ENCODE measurements at regions not wholly inside any gene's neighbourhood (a gene's known extent, or its start where the extent isn't known, plus 50 kb on each side); places are given as distances from the start of the nearest gene placed in this dataset.

GRCh38 chr20:40314278-40314677 is 374.8 kb downstream of the MAFB start:
- H3K27ac ChIP-seq, result no peak overlapping the region; the same call in 1 of the 2 replicates
- no peak for TF ChIP-seq CTCF (conservative IDR thresholded peaks at IDR 0.05)

- TF ChIP-seq CTCF (conservative IDR thresholded peaks at IDR 0.05), result no peak
- H3K27ac ChIP-seq, result no peak overlapping the region
Measured at GRCh38 chr20:40313730-40314129, 375.3 kb downstream of the MAFB start.

GRCh38 chr20:40309731-40310130 is 379.3 kb downstream of the MAFB start:
- TF ChIP-seq CTCF (conservative IDR thresholded peaks at IDR 0.05), result no peak
- no peak overlapping the region for H3K27ac ChIP-seq

- no peak for TF ChIP-seq CTCF (conservative IDR thresholded peaks at IDR 0.05)
- no peak overlapping the region for H3K27ac ChIP-seq
Measured at GRCh38 chr20:40307997-40308396, 381.0 kb downstream of the MAFB start.

- no peak for TF ChIP-seq CTCF (conservative IDR thresholded peaks at IDR 0.05)
- no peak overlapping the region for H3K27ac ChIP-seq
Measured at GRCh38 chr20:40307268-40307667, 381.8 kb downstream of the MAFB start.

- H3K27ac ChIP-seq, result no peak overlapping the region
Measured at GRCh38 chr20:40305303-40305702, 383.7 kb downstream of the MAFB start.

GRCh38 chr20:40304119-40304613 is 384.9 kb downstream of the MAFB start:
- no peak overlapping the region for H3K27ac ChIP-seq
- TF ChIP-seq CTCF (conservative IDR thresholded peaks at IDR 0.05), result no peak

More at GRCh38 chr20:40305303-40305702, 383.7 kb downstream of the MAFB start:
- TF ChIP-seq CTCF (conservative IDR thresholded peaks at IDR 0.05), result no peak

Measured in VCaP (cell line).